Mucosa of rectum (tissue), 2 donors: ENCODE measurements at regions not wholly inside any gene's neighbourhood (a gene's known extent, or its start where the extent isn't known, plus 50 kb on each side); places are given as distances from the start of the nearest gene placed in this dataset.

ENCODE experiments used
- H3K27ac ChIP-seq, 2 donors: one replicate each; pipeline ENCODE4 v1.7.0; 2013; ENCODE audit warnings: inconsistent platforms in 2 of 2, low read depth in 2 of 2, low read length in 2 of 2
- H3K27me3 ChIP-seq, 2 donors: one replicate each; pipeline ENCODE4 v1.7.0; 2013; ENCODE audit warnings: low read length in 2 of 2; ENCODE audit not compliant: control insufficient read depth in 2 of 2, insufficient read depth in 2 of 2
- H3K36me3 ChIP-seq, 2 donors: one replicate each; pipeline ENCODE4 v1.7.0; 2013; ENCODE audit warnings: low read length in 2 of 2; ENCODE audit not compliant: control insufficient read depth in 2 of 2, insufficient read depth in 2 of 2
- H3K4me1 ChIP-seq, 2 donors: one replicate each; pipeline ENCODE4 v1.7.0; 2013; ENCODE audit warnings: low read length in 2 of 2, mild to moderate bottlenecking in 1 of 2; ENCODE audit not compliant: control insufficient read depth in 2 of 2, insufficient read depth in 2 of 2
- H3K4me3 ChIP-seq, 2 donors: one replicate each; pipeline ENCODE4 v1.7.0; 2013; ENCODE audit warnings: low read length in 2 of 2
- H3K9ac ChIP-seq, 2 donors: one replicate each; pipeline ENCODE4 v1.7.0; 2013; ENCODE audit warnings: low read length in 2 of 2, low read depth in 1 of 2, mild to moderate bottlenecking in 1 of 2
- H3K9me3 ChIP-seq, 2 donors: one replicate each; pipeline ENCODE4 v1.7.0; 2013; ENCODE audit warnings: low read length in 2 of 2; ENCODE audit not compliant: control insufficient read depth in 2 of 2
- donor health status: healthy.
- donor health status: Normal muscosa, but diverticular disease.

DNA sequence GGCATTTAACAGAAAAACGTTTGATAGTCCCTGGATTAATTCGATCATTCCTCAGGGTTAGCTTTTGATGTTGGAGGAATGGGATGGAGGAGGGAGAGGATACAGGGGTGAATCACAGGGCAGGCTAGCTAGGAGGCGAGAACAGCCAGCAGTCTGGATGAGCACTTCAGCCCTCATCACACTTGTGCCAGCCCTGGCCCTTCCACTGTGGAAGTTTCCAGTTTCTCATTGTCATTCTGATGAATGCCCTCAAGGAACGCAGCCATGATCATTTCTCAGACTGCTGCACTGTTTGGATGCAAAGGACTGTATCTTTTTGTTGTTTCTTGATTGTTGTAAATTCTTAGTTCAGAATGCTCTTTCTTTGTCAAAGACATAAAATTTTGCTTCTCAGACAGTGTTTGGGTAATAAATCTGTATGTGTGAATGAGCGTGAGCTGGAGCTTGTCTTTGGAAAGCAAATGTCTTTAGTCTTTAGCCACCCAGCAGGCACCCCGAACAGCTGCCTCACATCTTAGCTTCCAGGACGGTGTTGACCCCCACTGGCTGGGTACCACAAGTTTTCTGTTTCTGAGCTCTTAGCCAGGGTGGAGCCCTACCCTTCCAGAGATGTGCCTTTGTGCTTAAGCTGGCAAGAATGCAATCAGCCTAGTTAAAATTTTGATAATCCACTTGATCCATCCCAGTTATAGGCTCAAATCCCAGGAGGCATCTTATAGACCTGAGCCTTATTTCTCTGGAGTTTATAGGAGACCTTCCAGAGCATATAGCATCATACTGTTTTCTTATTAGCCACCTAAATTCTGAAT is 121.1 kb downstream of the PDCD6IP start:
- H3K36me3 ChIP-seq = no peaks in the 10 kb centered on the region
- H3K9me3 ChIP-seq = no peaks in the 10 kb centered on the region
- no peak overlapping the region for H3K27ac ChIP-seq
- H3K27me3 ChIP-seq = no peaks in the 10 kb centered on the region
- no peak overlapping the region for H3K9ac ChIP-seq
- H3K4me1 ChIP-seq = no peaks in the 10 kb centered on the region
- H3K4me3 ChIP-seq = no peak overlapping the region

DNA sequence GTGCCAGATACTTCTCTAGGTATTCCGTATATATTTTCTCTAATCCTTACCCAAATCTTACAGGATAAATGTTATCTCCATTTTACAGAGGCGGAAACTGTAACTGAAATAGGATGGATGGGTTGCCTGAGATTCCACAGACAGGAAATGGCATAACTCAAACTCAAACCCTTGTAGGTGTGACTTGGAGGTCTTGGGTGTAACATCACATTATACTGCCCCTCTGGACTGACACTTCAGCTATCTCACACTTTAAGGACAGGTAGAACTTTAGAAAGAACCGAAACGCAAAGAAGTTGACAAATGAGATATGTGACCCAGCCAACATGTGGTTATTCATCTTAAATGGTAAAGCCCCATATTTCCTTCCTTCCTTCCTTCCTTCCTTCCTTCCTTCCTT is 122.1 kb downstream of the PDCD6IP start:
- H3K27me3 ChIP-seq = no peaks in the 10 kb centered on the region
- no peaks in the 10 kb centered on the region for H3K9me3 ChIP-seq
- H3K9ac ChIP-seq = no peak overlapping the region
- no peaks in the 10 kb centered on the region for H3K4me1 ChIP-seq
- H3K4me3 ChIP-seq = no peak overlapping the region
- no peak overlapping the region for H3K27ac ChIP-seq
- H3K36me3 ChIP-seq = no peaks in the 10 kb centered on the region

DNA sequence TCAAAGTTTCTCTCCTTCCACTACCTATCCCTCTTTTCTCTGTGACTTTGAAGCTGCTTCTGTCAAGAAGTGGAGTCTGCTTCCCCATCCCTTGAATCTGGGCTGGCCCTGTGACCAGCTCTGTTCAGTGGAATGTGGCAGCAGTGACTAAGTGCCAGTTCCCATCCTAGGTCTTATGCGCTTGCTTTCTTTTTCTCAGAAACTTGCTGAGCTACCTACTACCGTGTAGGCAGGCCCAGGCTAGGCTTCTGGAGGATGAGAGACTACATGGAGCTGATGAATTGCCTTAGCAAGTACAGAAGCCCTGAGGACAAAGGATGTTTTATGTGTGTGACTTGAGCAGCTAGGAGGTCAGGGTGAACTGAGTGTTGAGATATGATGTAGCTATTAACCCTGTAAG is 123.2 kb downstream of the PDCD6IP start:
- H3K4me1 ChIP-seq = no peaks in the 10 kb centered on the region
- H3K9me3 ChIP-seq = no peaks in the 10 kb centered on the region
- no peaks in the 10 kb centered on the region for H3K36me3 ChIP-seq
- H3K4me3 ChIP-seq = no peak overlapping the region
- H3K27me3 ChIP-seq = no peaks in the 10 kb centered on the region
- no peak overlapping the region for H3K9ac ChIP-seq
- H3K27ac ChIP-seq = no peak overlapping the region

DNA sequence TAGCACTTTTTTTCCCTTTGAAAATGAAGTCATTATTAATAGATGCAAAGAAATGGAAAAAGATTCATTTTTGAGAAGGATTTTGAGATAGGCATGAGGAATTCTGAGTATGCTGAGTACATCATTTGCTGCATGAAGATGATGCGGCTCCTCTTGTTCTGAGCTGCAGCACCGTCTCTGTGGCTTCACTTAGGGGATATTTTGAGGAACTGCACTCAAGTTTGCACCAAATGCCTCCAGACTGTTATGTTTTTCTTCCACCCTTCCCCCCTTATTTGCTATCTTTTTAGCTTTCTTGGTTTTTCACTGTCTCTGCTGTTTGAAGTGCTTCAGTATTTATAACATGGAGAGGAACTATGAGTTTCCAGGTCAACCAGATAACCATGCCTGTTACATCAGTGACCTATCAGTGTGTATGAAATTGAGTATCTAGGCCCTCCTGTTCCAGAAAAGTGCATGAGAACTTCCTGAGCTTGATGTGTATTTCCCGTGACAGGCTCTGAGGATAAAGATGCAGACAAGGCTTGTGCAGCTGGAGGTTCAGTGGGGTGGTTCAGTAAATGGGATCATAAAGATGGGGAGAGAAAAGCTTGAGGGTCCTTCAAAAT is 128.7 kb downstream of the PDCD6IP start:
- H3K27me3 ChIP-seq = no peaks in the 10 kb centered on the region
- H3K9me3 ChIP-seq = no peaks in the 10 kb centered on the region
- H3K4me1 ChIP-seq = no peaks in the 10 kb centered on the region
- no peaks in the 10 kb centered on the region for H3K36me3 ChIP-seq
- H3K27ac ChIP-seq = no peak overlapping the region
- H3K9ac ChIP-seq = no peak overlapping the region
- no peak overlapping the region for H3K4me3 ChIP-seq

DNA sequence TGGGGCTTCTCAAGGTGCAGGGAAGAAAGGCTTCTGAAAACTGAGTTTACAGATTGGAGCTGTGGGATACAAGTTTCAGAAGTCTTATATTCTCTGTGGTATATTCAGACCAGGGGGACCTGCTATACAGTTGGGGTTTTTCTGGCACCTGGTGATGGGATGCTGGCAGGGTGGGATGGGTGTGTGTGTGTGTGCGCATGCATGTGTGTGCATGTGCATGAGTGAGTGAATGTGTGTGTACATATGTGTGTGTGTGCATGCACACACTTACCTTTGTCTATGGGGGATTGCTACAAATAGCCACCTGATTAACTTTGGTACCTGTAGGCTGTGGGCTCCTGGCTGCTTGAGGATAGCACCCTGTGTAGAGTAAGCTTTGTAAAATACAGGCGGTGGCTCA is 131.4 kb downstream of the PDCD6IP start:
- Histone ChIP-seq H3K4me1 (no peaks in the 10 kb centered on the region), H3K9ac (no peak overlapping the region)

DNA sequence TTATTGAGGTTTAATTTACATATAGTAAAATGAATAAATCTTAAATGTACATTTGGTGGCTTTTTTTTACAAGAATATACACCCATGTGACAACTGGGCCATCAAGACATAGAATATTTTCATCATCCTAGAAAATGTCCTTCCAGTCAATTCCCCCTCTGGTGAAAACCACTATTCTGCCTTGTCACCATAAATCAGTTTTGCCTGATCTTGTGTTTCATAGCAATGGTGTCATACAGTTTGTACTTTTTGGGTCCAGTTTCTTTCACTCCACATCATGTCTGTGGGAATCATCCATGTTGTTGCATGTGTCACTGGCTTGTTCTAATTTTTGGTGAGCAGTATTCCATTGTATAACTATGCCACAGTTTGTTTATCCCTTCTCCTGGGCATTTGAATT is 133.1 kb downstream of the PDCD6IP start:
- Histone ChIP-seq H3K4me3 (no peak overlapping the region), H3K4me1 (no peaks in the 10 kb centered on the region)

More for the DNA sequence above, 131.4 kb downstream of the PDCD6IP start:
- Histone ChIP-seq H3K27me3 (no peaks in the 10 kb centered on the region), H3K36me3 (no peaks in the 10 kb centered on the region), H3K27ac (no peak overlapping the region), H3K4me3 (no peak overlapping the region), H3K9me3 (no peaks in the 10 kb centered on the region)

DNA sequence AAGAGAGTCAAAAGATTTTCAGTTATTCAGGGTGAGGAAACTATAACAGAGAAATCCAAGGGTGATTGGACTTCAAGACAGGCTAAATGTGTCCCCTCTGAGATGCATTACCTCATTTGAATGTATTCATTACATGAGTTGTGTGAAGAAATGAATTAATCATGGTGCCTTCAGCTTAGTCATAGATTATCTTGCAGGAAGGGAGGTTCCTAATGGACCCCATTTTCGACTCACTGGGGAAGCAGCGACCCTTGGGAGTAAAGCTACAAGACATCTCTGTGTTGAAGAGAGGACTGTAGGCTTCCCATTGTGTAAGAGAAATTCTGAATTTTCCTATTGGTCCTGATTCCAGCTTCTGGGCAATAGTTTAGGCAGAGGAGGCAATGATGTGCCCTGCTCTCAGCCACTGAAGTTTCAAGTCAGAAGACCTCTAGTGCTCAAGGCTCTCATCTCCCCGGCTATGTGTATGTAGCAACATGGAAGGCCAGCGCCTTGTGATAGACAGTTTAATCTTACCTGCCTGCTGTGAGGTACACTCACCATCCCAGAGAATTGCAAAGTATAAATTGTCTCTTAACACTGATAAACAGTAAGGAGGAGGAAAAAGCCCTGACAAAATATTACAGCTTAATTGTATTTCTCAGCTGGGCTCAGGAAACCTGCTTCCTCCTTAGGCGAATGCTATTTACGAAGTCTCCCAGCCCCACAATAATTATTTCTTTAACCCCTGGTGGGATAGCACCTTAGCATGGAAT is 133.8 kb downstream of the PDCD6IP start:
- H3K4me1 ChIP-seq = no peaks in the 10 kb centered on the region
- H3K27ac ChIP-seq = no peak overlapping the region
- H3K9ac ChIP-seq = no peak overlapping the region
- no peaks in the 10 kb centered on the region for H3K9me3 ChIP-seq
- H3K36me3 ChIP-seq = no peaks in the 10 kb centered on the region
- no peaks in the 10 kb centered on the region for H3K27me3 ChIP-seq
- no peak overlapping the region for H3K4me3 ChIP-seq

More for the DNA sequence above, 133.1 kb downstream of the PDCD6IP start:
- H3K27me3 ChIP-seq = no peaks in the 10 kb centered on the region
- no peaks in the 10 kb centered on the region for H3K36me3 ChIP-seq
- no peak overlapping the region for H3K9ac ChIP-seq
- no peaks in the 10 kb centered on the region for H3K9me3 ChIP-seq
- H3K27ac ChIP-seq = no peak overlapping the region

DNA sequence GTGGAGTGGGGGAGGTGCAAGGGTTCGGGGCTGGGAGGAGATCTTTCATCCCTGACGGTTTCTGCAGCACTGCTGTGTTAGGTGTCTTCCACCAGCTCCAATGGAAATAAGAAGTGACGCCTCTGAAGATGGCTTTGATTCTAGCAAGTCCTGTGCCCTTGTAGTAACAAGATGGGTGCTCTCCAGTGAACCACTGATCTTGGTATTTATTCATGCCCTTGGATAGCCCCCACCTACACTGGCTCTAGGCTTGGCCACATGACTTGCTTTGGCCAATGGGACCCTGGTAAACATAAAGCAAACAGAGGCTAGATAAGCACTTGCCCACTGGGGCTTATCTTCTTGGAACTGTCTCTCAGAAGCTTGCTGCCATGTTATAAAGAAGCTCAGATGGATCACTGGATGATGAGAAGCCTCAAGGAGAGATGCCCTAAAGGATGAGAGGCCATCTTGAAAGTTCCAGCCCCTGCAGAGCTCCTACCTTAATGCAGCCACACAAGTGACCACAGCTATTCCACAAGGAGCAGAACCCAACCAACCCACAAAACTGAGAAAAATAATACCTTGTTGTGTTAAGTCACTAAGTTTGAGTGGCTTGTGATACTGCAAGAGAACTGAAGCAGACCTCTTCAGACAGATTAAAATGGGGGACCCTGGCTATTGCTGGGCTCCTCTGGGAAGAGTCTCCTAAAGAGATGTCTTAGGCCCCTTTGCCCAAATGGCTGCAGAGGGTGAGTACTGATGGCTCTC is 137.9 kb downstream of the PDCD6IP start:
- no peaks in the 10 kb centered on the region for H3K4me1 ChIP-seq
- H3K36me3 ChIP-seq = no peaks in the 10 kb centered on the region
- no peaks in the 10 kb centered on the region for H3K9me3 ChIP-seq
- H3K27me3 ChIP-seq = peaks cover 0 to 5% of the 10 kb centered on the region in 2 donors
- H3K9ac ChIP-seq = no peak overlapping the region
- no peak overlapping the region for H3K27ac ChIP-seq
- no peak overlapping the region for H3K4me3 ChIP-seq

DNA sequence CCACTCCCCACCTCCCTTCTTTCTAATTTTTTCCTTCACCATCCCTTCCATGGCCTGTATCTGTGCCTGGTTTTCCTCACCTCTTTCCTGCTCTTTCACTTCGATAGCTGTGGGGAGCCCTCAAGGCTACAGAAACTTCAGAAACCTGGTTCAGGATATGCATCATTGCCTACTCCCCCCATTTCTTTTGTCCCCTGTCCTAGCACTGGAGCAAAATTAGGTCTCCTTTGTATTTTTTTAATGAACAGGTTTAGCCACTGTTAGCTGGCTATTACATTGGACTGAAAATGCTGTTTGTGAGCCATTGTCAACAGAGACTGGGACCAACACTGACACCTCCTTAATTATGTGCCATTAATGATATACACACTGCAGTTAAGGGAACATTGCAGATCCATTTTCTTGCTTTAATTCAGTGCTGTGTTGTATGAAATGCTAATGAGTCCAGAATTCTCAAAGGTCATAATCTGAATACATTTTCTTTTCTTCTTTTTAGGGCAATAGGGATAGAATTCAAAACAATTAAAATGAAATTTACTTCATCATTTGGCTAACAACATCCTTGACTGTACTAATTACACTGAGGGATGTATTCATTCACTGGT is 138.6 kb downstream of the PDCD6IP start:
- Histone ChIP-seq H3K9me3 (no peaks in the 10 kb centered on the region), H3K36me3 (no peaks in the 10 kb centered on the region), H3K27ac (no peak overlapping the region), H3K4me3 (no peak overlapping the region), H3K27me3 (peaks cover 0 to 5% of the 10 kb centered on the region in 2 donors), H3K9ac (no peak overlapping the region), H3K4me1 (no peaks in the 10 kb centered on the region)
